NCI-H446 (cell line): ENCODE measurements at regions not wholly inside any gene's neighbourhood (a gene's known extent, or its start where the extent isn't known, plus 50 kb on each side); places are given as distances from the start of the nearest gene placed in this dataset.

ENCODE experiments used
- DNase-seq, 2 experiments: peaks; one replicate each; lab custom pipeline; 2025; lab: John Stamatoyannopoulos, UW

DNA sequence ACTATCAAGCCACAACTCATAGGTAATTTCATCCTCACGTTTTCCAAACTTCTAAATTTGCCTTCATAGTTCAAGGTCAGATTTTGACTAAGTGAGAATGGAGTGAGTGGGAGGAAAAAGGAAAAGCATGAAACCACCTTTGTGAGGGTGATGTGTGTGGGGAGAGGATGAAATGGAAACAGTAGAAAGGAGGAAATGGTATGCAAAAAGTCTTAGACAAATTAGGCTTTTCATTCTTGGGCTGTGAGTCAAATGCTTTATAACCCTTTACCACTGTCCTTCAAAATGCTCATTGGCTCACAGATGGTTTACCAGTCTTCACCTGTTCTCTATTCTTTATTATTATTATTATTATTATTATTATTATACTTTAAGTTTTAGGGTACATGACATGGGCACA lies 127.2 kb downstream of the RAP2A start:
- DNase-seq = no peak

DNA sequence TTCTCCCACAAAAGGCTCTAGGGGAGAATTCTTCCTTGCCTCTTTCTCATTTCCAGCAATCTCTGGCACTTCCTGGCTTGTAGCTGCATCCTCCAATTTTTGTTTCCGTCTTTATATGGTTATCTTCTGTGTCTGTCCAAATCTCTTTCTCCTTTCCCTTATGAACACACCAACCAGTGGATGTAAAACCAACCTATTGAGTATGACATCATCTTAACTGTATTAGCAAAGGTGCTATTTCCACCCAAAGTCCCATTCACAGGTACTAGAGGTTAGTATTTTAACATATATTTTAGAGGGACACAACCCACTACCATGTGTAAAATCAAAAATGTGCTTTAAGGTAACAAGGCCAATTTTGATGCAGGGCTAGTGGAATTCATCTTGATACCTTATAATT lies 129.0 kb downstream of the RAP2A start:
- DNase-seq = no peak

DNA sequence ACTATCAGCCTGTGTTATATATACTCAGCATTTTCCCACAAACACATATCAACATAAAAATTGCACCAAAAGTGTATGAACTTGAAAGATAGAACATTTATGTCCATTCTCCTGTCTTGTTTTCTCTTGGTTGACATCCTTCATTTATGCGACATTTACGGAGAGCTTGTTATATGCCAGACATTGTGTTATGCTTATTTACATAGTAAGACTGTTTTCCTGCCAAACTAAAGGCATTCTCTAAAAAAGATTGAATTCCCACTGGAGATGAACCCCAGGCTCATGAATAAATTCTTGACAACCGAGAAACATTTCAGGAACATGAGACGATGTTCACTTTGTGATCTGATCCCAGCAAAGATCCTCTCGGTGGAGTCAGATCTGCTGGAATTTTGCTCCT lies 131.0 kb downstream of the RAP2A start:
- no peak for DNase-seq

DNA sequence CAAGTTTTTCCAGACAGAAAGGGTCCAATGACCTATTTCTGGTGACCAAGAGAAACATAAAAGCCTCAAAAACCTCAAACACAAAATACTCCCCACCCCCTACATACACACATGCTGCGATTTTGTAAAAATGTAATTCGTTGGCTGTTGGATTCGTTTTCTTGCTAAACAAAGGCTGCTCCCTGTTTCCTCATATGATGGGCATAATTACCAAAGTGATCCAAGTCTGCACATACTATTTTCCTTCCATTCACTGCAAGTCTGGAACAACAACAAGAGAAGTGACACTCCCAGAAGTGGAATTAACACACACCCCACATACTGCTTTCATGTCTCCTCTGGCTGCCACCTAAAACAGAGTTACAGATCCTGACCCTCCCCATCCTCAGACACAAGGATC lies 131.9 kb downstream of the RAP2A start:
- no peak for DNase-seq

DNA sequence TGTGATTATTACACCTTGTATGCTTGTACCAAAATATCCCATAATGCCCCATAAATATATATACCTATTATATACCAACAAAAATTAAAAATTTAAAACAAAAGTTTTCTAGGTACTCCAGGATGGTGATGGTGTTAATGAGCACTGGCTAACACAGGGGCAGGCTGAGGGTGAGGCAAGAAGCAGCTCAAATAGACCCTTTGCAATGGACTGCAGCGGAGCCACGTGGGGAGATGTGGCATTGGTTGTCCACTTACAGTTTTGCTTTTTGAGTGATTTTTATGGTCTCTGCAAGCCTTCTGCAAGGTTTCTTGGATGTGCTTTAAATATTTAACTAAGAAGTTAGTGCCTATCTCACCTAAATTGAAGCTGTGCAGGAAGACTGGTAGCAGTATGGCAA lies 132.9 kb downstream of the RAP2A start:
- no peak for DNase-seq

DNA sequence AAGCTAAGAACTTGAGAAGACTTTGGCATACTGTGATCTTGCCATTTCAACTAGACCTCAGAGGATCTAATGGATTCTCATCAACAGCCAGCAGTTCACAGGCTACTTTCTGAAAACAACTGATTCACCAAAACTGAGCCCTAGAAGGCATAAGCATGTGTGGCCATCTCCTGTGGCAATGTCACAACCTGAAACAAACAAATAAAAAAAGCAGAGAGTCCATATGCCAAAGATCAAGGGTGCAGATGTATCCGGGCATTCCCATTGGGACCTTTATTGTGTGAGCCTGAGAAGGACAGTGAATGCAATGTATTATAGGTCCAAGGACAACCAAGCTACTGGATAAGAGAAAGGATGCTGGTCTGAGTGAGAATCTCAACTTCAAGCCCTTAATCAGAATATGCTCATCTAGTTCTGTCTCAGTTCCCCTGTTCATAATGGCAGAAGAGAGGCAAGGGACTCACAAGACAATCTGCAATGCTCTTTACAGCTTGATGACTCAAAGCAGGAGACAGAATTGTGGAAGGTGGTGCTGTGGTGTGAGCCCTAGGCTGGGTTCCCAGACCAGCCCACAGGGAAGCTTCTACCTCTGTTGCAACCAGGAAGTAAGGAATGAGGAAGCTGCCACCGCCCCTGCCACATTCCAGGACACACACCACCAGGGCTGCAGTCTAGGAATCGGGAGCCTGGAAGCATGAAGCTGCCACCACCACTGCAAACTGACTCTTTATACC lies 133.7 kb downstream of the RAP2A start:
- no peak for DNase-seq

DNA sequence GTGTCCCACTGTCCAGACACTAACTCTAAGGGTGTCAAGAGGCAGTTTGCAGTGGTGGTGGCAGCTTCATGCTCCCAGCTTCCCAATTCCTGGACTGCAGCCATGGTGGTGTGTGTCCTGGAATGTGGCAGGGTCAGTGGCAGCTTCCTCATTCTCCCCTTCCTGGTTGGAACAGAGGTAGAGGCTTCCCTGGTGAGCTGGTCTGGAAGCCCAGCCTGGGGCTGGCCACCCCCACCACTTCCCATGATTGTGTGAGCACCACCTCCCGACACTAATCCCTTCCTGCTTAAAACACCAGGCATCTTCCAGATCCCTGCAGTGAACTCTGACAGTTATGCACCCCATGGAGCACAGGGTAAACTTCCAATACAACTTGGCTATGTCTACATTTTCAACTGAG lies 134.9 kb downstream of the RAP2A start:
- DNase-seq = no peak

DNA sequence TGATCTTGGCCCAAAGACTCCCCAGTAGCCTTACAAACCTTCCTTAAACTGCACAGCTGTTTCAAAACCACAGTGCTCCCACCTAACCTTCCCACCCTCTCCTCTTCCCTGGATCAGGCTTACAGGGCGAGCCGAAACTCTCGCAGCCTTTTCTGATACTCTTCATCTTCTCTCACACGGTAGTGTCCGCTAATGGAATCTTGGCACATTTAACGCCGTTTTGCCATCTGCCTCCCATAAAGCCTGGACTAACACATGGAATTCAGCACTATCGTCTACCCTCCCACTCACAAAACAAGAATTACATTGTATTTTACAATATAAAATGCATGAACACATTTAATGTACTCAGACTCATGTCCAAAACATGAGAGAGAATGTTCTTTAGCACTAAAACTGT lies 135.9 kb downstream of the RAP2A start:
- no peak for DNase-seq

DNA sequence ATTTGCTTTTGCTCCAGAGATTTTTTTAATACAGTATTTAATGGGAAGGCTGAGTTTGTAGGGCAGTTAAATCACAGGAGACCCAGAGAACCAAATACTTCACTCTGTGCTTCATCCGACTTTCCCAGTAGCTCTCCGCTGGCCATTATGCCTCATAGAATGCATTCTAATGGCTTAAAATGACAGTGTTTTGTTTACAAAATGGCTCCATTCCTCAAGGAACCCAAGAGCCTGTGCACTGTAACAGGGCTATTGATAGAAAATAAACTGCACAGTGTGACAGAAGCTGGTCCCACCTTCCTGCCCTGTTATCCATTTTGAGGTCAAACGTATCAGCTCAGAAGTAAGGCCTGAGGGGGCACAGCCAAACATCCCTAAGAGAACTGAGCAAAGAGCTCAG lies 136.5 kb downstream of the RAP2A start:
- no peak for DNase-seq

DNA sequence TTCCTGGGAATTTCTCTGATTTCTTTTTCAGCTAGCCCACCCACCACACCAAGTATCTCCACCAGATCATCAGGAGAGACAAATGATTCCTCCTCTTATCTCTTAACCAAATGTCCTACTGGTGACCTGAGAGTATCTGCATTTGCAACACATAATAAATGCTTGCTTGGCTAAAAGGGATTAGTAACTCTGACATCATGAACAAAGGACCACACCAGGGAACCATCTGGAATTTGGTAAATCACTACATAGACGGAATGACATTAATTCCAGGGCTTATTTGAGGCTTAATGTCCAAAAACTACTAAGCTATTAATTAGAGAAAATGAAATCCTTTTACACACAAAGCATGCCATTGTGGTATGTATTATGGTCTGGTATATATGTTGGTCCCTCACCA lies 139.0 kb downstream of the RAP2A start:
- DNase-seq = no peak

DNA sequence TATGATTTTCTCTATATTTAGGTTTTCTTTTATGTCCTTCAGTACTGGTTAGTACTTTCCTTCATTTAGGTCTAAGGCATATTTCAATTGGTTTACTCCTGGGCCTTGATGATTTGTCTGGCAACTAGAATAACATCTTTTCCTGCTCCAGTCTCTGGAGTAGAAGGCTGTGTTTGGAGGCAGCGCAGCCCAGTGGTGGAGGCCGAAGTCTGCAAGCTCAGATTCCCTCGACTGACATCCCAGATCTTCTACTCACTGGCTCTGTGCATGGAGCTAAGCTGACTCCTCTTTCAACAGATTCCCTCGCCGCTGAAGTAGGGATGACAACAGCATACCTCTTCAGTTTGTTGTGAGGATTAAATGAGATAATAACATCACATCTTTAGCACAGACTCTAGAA lies 141.0 kb downstream of the RAP2A start:
- DNase-seq = peak in 1 of 2 experiments; percentile 21

DNA sequence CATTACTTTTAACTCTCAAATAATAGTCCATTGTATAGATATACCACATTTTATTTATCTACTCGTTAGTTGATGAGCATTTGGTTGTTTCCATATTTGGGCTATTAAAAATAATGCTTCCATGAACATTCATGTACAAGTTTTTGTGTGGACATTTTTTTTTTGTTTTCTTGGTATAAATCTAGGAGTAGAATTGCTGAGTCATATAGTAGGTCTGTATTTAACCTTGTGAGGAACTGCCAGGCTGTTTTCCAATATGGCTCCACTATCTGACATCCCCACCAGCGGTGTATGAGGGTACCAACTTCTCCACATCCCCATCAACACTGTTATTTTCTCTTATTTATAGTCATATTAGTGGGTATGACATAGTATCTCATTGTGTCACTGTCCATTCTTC lies 143.1 kb downstream of the RAP2A start:
- no peak for DNase-seq

DNA sequence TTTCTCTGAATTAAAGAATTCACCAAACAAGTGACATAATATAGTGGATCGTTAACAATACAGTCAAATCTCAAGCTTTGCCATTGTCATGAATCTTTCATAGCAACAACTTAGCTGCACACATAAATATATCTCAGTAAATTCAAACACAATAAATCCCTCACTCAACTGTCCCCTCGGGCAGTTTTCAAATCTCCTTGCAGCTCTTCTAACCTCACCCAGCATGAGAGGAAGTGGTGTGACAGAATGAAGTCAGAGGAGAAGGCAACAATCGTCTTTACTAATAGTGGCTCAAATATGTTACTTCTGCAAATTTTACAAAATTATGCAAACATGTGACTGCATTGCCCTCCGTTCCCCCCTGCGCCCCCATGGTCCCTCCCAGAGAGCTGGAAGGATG lies 148.2 kb downstream of the RAP2A start:
- DNase-seq = no peak

DNA sequence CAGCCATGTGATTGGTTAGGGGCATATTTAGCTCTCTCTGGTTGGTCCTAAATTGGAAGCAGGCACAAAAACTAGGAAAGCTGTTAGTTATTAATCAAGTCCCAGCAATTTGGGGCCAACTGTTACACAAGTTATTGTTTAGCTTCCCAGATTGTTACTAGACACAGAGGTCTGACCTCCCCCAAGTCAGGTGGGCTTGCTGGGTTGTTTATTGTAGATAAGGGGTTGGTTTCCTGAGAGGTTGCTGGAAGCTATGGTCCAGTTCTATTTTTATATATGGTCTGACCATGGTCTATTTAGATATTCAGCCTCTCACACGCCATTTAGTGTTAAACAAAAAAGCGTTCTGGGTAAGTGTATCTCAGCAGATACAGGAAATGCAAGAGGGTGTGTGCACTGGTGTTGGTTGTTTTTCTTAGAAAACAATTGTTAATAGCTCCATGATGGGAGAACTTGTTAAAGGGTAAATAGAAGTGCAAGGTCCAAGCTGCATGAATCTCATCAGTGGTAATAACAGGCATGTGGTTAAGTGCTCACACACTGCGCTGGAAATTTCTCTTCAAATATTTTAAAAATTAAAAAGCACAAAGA lies 150.0 kb downstream of the RAP2A start:
- DNase-seq = no peak

DNA sequence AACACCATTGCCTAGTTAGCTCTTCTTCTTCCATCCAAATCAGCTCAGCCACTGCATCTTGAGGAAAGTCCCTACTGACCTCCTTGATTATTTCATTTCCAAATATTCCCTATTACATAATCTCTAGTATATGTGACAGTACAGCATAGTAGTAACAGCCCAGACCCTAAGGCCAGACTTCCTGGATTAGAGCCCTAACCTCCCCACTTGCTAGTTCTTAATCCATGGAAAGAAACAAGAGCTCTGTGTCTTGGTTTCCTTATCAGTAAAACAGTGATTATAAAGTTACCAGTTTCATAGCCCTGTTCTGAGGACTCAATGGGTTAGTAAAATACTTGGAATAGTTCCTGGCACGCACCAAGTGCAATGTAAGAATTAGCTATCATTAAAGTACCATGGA lies 153.0 kb downstream of the RAP2A start:
- no peak for DNase-seq

DNA sequence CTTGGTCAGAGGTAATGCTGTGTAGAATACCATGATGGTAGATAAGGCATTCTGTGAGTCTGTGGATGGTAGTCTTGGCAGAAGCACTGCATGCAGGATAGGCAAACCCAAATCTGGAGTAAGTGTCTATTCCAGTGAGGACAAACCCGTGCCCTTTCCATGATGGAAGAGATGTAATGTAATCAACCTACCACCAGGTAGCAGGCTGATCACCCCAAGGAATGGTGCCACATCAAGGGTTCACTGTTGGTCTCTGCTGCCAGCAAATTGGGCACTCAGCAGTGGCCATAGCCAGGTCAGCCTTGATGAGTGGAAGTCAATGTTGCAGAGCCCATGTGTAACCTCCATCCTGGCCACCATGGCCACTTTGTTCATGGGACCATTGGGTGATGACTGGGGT lies 155.0 kb downstream of the RAP2A start:
- DNase-seq = no peak

DNA sequence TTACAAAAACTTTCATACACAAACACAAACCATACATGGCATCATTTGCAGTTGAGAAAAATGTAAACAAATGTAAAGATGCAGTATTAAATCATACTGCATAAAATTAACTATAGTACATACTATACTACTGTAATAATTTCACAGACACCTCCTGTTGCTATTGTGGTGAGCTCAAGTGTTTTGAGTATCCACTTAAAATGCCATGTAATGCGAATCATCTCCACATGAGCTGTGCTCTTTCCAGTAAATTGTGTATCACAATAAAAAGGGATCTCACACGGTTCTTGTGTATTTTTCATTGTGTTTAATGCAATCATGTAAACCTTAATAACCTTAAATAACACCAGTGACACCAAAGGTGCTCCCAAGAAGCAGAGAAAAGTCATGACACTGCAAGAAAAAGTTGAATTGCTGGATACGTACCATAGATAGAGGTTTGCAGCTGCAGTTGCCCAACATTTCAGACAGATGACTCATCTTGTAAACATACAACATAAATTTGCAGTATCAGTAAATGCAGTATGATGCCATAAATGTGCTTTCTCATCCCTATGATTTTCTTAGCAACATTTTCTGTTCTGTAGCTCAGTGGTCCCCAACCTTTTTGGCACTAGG lies 166.6 kb downstream of the RAP2A start:
- DNase-seq = no peak

DNA sequence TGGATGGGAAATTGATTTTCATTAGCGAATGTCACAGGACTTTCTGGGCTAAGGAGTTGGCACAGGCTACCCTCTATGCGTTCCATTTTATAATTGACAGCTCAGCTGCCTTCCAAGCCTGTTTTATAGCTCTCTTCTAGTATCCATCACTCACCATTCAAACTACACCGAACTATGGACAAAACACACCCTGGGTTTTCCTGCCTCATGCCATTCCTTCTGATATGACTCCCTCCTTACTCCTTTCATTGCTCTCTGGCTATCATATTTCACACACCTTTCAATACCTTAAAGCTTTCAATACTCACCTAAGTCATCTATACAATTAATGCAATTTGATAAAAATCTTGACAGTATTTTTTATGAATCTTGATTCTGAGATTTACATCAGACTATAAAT lies 181.3 kb downstream of the RAP2A start:
- no peak for DNase-seq

DNA sequence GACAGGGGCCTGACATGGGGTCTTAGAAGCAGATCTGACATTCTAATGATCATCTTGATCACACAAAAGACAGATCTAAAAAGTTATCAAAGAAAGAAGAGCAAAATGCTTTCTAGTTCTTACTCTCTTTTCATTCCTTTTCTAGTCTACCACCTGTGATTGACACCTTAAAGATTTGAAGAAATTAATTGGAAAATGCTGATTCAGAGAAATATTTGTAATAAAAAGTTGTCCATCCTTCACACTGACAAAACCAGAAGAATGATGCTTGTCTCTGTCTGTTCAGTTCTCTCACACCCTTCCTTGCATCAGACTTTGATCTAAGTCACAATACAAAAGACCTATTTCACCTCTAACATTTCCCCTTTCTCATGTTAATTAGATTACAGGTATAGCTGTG lies 182.4 kb downstream of the RAP2A start:
- DNase-seq = no peak

DNA sequence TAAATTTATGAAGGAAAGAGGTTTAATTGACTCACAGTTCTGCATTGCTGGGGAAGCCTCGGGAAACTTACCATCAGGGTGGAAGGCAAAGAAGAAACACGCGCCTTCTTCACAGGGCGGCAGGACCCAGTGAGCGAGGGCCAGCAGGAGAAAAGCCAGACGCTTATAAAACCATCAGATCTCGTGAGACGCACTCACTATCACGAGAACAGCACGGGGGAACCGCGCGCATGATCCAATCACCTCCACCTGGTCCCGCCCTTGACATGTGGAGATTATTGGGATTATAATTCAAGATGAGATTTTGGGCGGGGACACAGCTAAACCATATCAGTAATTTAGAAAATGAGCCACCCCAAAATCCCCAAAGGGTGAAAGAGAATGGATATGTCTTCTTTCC lies 187.1 kb downstream of the RAP2A start:
- no peak for DNase-seq

DNA sequence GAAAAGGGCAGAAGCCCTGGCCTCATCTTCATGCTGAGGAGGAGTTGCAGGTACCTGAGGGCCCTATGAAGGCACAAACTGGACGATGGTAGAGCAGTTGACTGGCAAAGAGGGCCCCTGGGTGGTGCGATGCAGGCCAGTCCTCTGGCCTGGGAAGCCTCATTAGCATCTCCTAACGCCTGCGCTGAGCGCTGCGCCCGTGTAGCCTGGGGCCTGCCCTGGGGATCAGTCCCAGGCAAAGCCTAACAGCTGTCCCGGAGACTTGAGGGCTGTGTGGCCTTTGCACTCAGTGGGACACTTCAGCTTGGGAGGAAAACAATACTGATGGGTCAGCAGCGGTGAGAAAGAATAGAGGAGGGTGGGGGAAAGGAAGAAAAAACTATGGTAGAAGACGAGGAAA lies 187.7 kb downstream of the RAP2A start:
- no peak for DNase-seq

DNA sequence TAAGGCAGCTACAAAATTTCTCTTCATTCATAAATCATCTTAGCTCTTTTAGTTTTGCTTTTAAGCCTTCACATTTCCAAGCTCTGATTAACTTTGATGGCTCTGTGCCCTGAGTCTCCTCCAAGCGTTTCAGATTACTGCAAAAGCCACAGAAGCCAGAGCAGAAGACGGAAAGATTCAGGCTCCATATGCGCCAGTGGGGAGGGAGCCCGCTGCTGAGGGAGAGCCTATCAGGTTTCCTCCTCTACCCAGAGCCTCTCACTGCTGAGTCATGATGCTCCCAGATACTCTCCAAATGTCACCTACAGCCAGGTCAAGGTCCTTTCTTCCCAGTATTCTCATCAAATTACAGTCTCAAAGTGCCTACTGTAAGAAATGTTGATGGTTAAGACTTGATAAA lies 193.6 kb downstream of the RAP2A start:
- peak in 1 of 2 experiments; percentile 28 for DNase-seq

DNA sequence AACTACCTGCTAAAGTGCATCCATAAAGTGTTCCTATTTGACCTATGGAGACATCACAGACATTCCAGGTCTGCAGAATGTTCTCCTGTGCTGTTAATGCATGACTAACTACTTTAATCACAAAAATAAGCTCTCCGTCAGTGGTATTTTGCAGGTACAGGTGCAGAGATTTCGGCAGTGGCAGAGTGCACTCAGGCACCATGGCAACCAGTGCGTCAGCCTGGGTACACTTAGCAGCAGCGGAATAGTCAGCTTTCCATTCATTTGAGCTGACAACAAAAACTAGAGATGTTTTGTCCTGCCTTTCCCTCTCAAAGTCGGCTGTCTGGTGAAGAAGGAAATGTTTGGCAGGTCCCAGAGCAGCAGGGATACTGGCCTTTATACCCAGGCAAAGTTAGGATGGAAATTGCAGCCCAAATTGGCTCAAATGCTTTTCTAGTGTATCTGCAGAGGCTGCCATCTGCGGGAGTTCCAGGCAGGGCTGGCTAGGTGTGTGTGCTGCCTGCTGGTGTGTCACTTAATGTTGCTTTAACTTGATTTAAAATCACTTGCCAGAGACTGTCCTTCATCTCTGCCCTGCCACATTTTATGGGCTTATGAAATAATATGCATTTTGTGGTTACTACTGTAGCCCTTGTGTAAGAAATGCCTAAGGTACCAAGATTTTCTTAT lies 195.8 kb downstream of the RAP2A start:
- no peak for DNase-seq
